ENCODE measurements at regions not wholly inside any gene's neighbourhood (a gene's known extent, or its start where the extent isn't known, plus 50 kb on each side); places are given as distances from the start of the nearest gene placed in this dataset.

- H3K36me3 ChIP-seq (ENCODE audit: low read depth) = no peaks in the 10 kb centered on the region
- no peaks in the 10 kb centered on the region for H3K9me3 ChIP-seq (ENCODE audit: severe bottlenecking)
- no peak for TF ChIP-seq CTCF (IDR thresholded peaks at IDR 0.05; ENCODE audit: poor library complexity, severe bottlenecking)
- ATAC-seq (ENCODE audit: low read depth) = no peak
- H3K4me3 ChIP-seq (ENCODE audit: severe bottlenecking) = no peak overlapping the region
- DNase-seq (ENCODE audit: low spot score) = no peak
- H3K27me3 ChIP-seq (ENCODE audit: insufficient read depth, poor library complexity, severe bottlenecking) = no peaks in the 10 kb centered on the region
- H3K27ac ChIP-seq (ENCODE audit: poor library complexity, severe bottlenecking) = no peak overlapping the region
- H3K4me1 ChIP-seq (ENCODE audit: insufficient read depth, poor library complexity, severe bottlenecking) = no peaks in the 10 kb centered on the region
Measured at GRCh38 chrX:4825550-4825949, 1112.1 kb upstream of the PRKX start.

GRCh38 chrX:4809571-4809970, 1096.1 kb upstream of the PRKX start:
- Histone ChIP-seq H3K4me3 (ENCODE audit: severe bottlenecking) (no peak overlapping the region), H3K36me3 (ENCODE audit: low read depth) (no peaks in the 10 kb centered on the region), H3K9me3 (ENCODE audit: severe bottlenecking) (no peaks in the 10 kb centered on the region), H3K27ac (ENCODE audit: poor library complexity, severe bottlenecking) (no peak overlapping the region), H3K4me1 (ENCODE audit: insufficient read depth, poor library complexity, severe bottlenecking) (no peaks in the 10 kb centered on the region), H3K27me3 (ENCODE audit: insufficient read depth, poor library complexity, severe bottlenecking) (no peaks in the 10 kb centered on the region)
- DNase-seq (ENCODE audit: low spot score) = no peak
- ATAC-seq (ENCODE audit: low read depth) = no peak
- TF ChIP-seq CTCF (IDR thresholded peaks at IDR 0.05; ENCODE audit: poor library complexity, severe bottlenecking) = no peak

- Histone ChIP-seq H3K4me1 (ENCODE audit: insufficient read depth, poor library complexity, severe bottlenecking) (no peaks in the 10 kb centered on the region), H3K36me3 (ENCODE audit: low read depth) (no peaks in the 10 kb centered on the region), H3K27ac (ENCODE audit: poor library complexity, severe bottlenecking) (no peak overlapping the region), H3K9me3 (ENCODE audit: severe bottlenecking) (no peaks in the 10 kb centered on the region), H3K4me3 (ENCODE audit: severe bottlenecking) (no peak overlapping the region), H3K27me3 (ENCODE audit: insufficient read depth, poor library complexity, severe bottlenecking) (no peaks in the 10 kb centered on the region)
- ATAC-seq (ENCODE audit: low read depth) (no peak), DNase-seq (ENCODE audit: low spot score) (no peak)
- TF ChIP-seq CTCF (IDR thresholded peaks at IDR 0.05; ENCODE audit: poor library complexity, severe bottlenecking) = no peak
Measured at GRCh38 chrX:4805502-4805901, 1092.1 kb upstream of the PRKX start.

- Histone ChIP-seq H3K9me3 (ENCODE audit: severe bottlenecking) (no peaks in the 10 kb centered on the region), H3K27ac (ENCODE audit: poor library complexity, severe bottlenecking) (no peak overlapping the region), H3K36me3 (ENCODE audit: low read depth) (no peaks in the 10 kb centered on the region), H3K27me3 (ENCODE audit: insufficient read depth, poor library complexity, severe bottlenecking) (no peaks in the 10 kb centered on the region), H3K4me3 (ENCODE audit: severe bottlenecking) (no peak overlapping the region), H3K4me1 (ENCODE audit: insufficient read depth, poor library complexity, severe bottlenecking) (no peaks in the 10 kb centered on the region)
- DNase-seq (ENCODE audit: low spot score) (no peak), ATAC-seq (ENCODE audit: low read depth) (no peak)
- TF ChIP-seq CTCF (IDR thresholded peaks at IDR 0.05; ENCODE audit: poor library complexity, severe bottlenecking) = no peak
Measured at GRCh38 chrX:4800756-4801155, 1087.3 kb upstream of the PRKX start.

GRCh38 chrX:4787971-4788370, 1074.5 kb upstream of the PRKX start:
- TF ChIP-seq CTCF (IDR thresholded peaks at IDR 0.05; ENCODE audit: poor library complexity, severe bottlenecking) = peak; percentile 24
- Histone ChIP-seq H3K4me3 (ENCODE audit: severe bottlenecking) (no peak overlapping the region), H3K27ac (ENCODE audit: poor library complexity, severe bottlenecking) (no peak overlapping the region), H3K36me3 (ENCODE audit: low read depth) (no peaks in the 10 kb centered on the region), H3K4me1 (ENCODE audit: insufficient read depth, poor library complexity, severe bottlenecking) (no peaks in the 10 kb centered on the region), H3K9me3 (ENCODE audit: severe bottlenecking) (no peaks in the 10 kb centered on the region), H3K27me3 (ENCODE audit: insufficient read depth, poor library complexity, severe bottlenecking) (no peaks in the 10 kb centered on the region)
- DNase-seq (ENCODE audit: low spot score) (no peak), ATAC-seq (ENCODE audit: low read depth) (peak; percentile 61)

All from RWPE2 (cell line).